ENCODE measurements at regions not wholly inside any gene's neighbourhood (a gene's known extent, or its start where the extent isn't known, plus 50 kb on each side); places are given as distances from the start of the nearest gene placed in this dataset.

DNA sequence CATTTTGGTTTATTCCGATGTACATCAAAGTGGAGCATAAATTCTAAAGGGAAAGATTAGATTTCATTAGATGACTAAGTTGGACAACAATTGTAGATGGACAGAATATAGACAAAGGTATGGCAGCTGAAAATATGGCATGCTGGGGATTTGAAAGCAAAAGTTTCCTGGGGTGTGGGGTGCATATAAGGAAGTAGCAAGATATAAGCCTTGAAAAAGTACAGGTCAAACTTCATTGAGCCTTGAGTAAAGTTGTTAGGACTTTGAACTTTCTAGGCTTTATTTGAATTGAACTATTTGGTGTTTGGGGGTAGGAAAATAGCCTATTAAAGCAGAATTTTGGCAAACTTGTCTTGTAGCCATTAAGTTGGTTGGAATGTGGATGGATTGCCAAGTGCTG lies 75.8 kb upstream of the KCNJ16 start:
- Histone ChIP-seq H3K4me3 (ENCODE audit: low read length in 3 of 3) (no peak overlapping the region), H3K36me3 (ENCODE audit: control insufficient read depth in 3 of 3, insufficient read depth in 3 of 3, low read length in 3 of 3) (no peaks in the 10 kb centered on the region), H3K9ac (ENCODE audit: low read depth in 1 of 3, low read length in 3 of 3) (no peak overlapping the region), H3K4me1 (ENCODE audit: control insufficient read depth in 3 of 3, insufficient read depth in 3 of 3, low read length in 3 of 3) (no peaks in the 10 kb centered on the region), H3K27ac (ENCODE audit: low read depth, low read length) (no peak overlapping the region), H3K9me3 (ENCODE audit: control insufficient read depth in 3 of 3, low read length in 3 of 3) (peaks cover 0 to 4% (median 3%) of the 10 kb centered on the region in 3 donors), H3K27me3 (ENCODE audit: control insufficient read depth in 3 of 3, insufficient read depth in 3 of 3, low read length in 3 of 3) (no peaks in the 10 kb centered on the region)

- H3K9ac ChIP-seq (ENCODE audit: low read depth in 1 of 3, low read length in 3 of 3) = no peak overlapping the region
- H3K4me3 ChIP-seq (ENCODE audit: low read length in 3 of 3) = no peak overlapping the region
- no peaks in the 10 kb centered on the region for H3K36me3 ChIP-seq (ENCODE audit: control insufficient read depth in 3 of 3, insufficient read depth in 3 of 3, low read length in 3 of 3)
- H3K4me1 ChIP-seq (ENCODE audit: control insufficient read depth in 3 of 3, insufficient read depth in 3 of 3, low read length in 3 of 3) = no peaks in the 10 kb centered on the region
- H3K27ac ChIP-seq (ENCODE audit: low read depth, low read length) = no peak overlapping the region
- H3K9me3 ChIP-seq (ENCODE audit: control insufficient read depth in 3 of 3, low read length in 3 of 3) = no peaks in the 10 kb centered on the region
- H3K27me3 ChIP-seq (ENCODE audit: control insufficient read depth in 3 of 3, insufficient read depth in 3 of 3, low read length in 3 of 3) = no peaks in the 10 kb centered on the region
Measured at GRCh38 chr17:70006159-70006558, 68.9 kb upstream of the KCNJ16 start.

DNA sequence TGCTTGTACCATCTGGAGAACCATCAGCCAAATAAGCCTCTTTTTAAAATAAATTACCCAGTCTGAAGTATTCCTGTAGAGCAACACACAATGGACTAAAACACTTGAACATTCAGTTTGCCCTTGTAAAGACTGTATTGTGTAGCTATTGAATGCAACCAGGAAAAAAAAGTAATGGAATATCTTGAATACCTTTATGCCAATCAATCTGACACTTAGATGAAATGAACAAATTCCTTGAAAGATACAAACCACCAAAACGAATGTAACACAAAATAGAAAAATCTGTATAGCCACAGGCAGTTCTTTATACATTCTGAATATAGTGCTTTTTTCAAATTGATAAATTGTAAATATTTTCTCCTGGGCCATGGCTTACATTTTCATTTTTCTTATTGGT lies 63.3 kb upstream of the KCNJ16 start:
- no peak overlapping the region for H3K4me3 ChIP-seq (ENCODE audit: low read length in 3 of 3)
- H3K27me3 ChIP-seq (ENCODE audit: control insufficient read depth in 3 of 3, insufficient read depth in 3 of 3, low read length in 3 of 3) = no peaks in the 10 kb centered on the region
- H3K4me1 ChIP-seq (ENCODE audit: control insufficient read depth in 3 of 3, insufficient read depth in 3 of 3, low read length in 3 of 3) = no peaks in the 10 kb centered on the region
- H3K36me3 ChIP-seq (ENCODE audit: control insufficient read depth in 3 of 3, insufficient read depth in 3 of 3, low read length in 3 of 3) = no peaks in the 10 kb centered on the region
- no peak overlapping the region for H3K9ac ChIP-seq (ENCODE audit: low read depth in 1 of 3, low read length in 3 of 3)
- no peaks in the 10 kb centered on the region for H3K9me3 ChIP-seq (ENCODE audit: control insufficient read depth in 3 of 3, low read length in 3 of 3)
- H3K27ac ChIP-seq (ENCODE audit: low read depth, low read length) = no peak overlapping the region

GRCh38 chr17:70013911-70014310 lies 61.1 kb upstream of the KCNJ16 start:
- Histone ChIP-seq H3K4me1 (ENCODE audit: control insufficient read depth in 3 of 3, insufficient read depth in 3 of 3, low read length in 3 of 3) (no peaks in the 10 kb centered on the region), H3K9me3 (ENCODE audit: control insufficient read depth in 3 of 3, low read length in 3 of 3) (no peaks in the 10 kb centered on the region), H3K27ac (ENCODE audit: low read depth, low read length) (no peak overlapping the region), H3K36me3 (ENCODE audit: control insufficient read depth in 3 of 3, insufficient read depth in 3 of 3, low read length in 3 of 3) (no peaks in the 10 kb centered on the region), H3K27me3 (ENCODE audit: control insufficient read depth in 3 of 3, insufficient read depth in 3 of 3, low read length in 3 of 3) (no peaks in the 10 kb centered on the region), H3K9ac (ENCODE audit: low read depth in 1 of 3, low read length in 3 of 3) (no peak overlapping the region), H3K4me3 (ENCODE audit: low read length in 3 of 3) (no peak overlapping the region)

GRCh38 chr17:70017112-70017511 lies 57.9 kb upstream of the KCNJ16 start:
- Histone ChIP-seq H3K27me3 (ENCODE audit: control insufficient read depth in 3 of 3, insufficient read depth in 3 of 3, low read length in 3 of 3) (no peaks in the 10 kb centered on the region), H3K27ac (ENCODE audit: low read depth, low read length) (no peak overlapping the region), H3K36me3 (ENCODE audit: control insufficient read depth in 3 of 3, insufficient read depth in 3 of 3, low read length in 3 of 3) (no peaks in the 10 kb centered on the region), H3K9ac (ENCODE audit: low read depth in 1 of 3, low read length in 3 of 3) (no peak overlapping the region), H3K4me3 (ENCODE audit: low read length in 3 of 3) (no peak overlapping the region), H3K9me3 (ENCODE audit: control insufficient read depth in 3 of 3, low read length in 3 of 3) (no peaks in the 10 kb centered on the region), H3K4me1 (ENCODE audit: control insufficient read depth in 3 of 3, insufficient read depth in 3 of 3, low read length in 3 of 3) (peaks cover 4 to 7% (median 5%) of the 10 kb centered on the region in 3 donors)

DNA sequence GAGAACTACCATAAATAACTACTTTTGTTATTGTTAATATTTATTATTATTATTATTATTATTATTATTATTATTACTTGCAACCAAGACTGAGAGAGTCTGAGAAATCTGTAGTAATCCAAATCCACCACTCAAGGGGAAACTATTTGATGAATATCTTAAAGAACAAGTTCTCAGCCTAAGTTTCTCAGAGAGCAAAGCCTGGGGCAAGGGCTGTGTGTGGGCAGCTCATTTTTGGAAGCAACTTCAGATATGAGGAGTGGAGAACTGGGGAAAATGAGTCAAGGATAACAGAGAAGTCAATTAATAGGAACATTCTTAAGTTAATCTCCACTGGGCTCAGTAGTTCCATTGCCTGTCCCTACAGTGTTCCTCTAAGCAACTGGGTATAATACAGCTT lies 57.1 kb upstream of the KCNJ16 start:
- Histone ChIP-seq H3K9me3 (ENCODE audit: control insufficient read depth in 3 of 3, low read length in 3 of 3) (no peaks in the 10 kb centered on the region), H3K27me3 (ENCODE audit: control insufficient read depth in 3 of 3, insufficient read depth in 3 of 3, low read length in 3 of 3) (no peaks in the 10 kb centered on the region), H3K36me3 (ENCODE audit: control insufficient read depth in 3 of 3, insufficient read depth in 3 of 3, low read length in 3 of 3) (no peaks in the 10 kb centered on the region), H3K9ac (ENCODE audit: low read depth in 1 of 3, low read length in 3 of 3) (no peak overlapping the region), H3K4me3 (ENCODE audit: low read length in 3 of 3) (no peak overlapping the region), H3K4me1 (ENCODE audit: control insufficient read depth in 3 of 3, insufficient read depth in 3 of 3, low read length in 3 of 3) (peaks cover 4 to 8% (median 6%) of the 10 kb centered on the region in 3 donors), H3K27ac (ENCODE audit: low read depth, low read length) (no peak overlapping the region)

DNA sequence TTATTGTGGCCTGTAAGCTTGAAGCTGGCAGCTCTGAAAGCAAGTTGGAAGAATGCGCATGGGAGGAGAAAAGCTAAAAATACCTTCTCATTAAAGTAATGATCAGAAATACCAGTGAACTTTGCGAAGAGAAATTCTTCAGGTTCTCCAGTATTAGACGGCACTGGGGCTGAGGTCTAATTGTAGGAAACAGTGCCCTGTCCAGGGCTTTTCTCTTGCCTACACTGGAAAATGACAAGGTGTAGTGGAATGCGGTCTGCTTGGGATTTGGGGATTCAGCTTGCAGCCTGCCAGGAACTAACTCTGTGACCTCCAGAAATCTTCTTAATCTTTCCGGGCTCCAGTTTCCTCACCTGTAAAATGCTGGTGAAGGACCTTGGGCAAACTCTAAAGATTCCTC lies 53.3 kb upstream of the KCNJ16 start:
- Histone ChIP-seq H3K4me3 (ENCODE audit: low read length in 3 of 3) (no peak overlapping the region), H3K27me3 (ENCODE audit: control insufficient read depth in 3 of 3, insufficient read depth in 3 of 3, low read length in 3 of 3) (no peaks in the 10 kb centered on the region), H3K27ac (ENCODE audit: low read depth, low read length) (no peak overlapping the region), H3K36me3 (ENCODE audit: control insufficient read depth in 3 of 3, insufficient read depth in 3 of 3, low read length in 3 of 3) (no peaks in the 10 kb centered on the region), H3K4me1 (ENCODE audit: control insufficient read depth in 3 of 3, insufficient read depth in 3 of 3, low read length in 3 of 3) (peaks cover 4 to 8% (median 6%) of the 10 kb centered on the region in 3 donors), H3K9ac (ENCODE audit: low read depth in 1 of 3, low read length in 3 of 3) (no peak overlapping the region), H3K9me3 (ENCODE audit: control insufficient read depth in 3 of 3, low read length in 3 of 3) (no peaks in the 10 kb centered on the region)

GRCh38 chr17:70022175-70022574 lies 52.9 kb upstream of the KCNJ16 start:
- Histone ChIP-seq H3K4me3 (ENCODE audit: low read length in 3 of 3) (no peak overlapping the region), H3K27me3 (ENCODE audit: control insufficient read depth in 3 of 3, insufficient read depth in 3 of 3, low read length in 3 of 3) (no peaks in the 10 kb centered on the region), H3K27ac (ENCODE audit: low read depth, low read length) (no peak overlapping the region), H3K9me3 (ENCODE audit: control insufficient read depth in 3 of 3, low read length in 3 of 3) (no peaks in the 10 kb centered on the region), H3K36me3 (ENCODE audit: control insufficient read depth in 3 of 3, insufficient read depth in 3 of 3, low read length in 3 of 3) (no peaks in the 10 kb centered on the region), H3K4me1 (ENCODE audit: control insufficient read depth in 3 of 3, insufficient read depth in 3 of 3, low read length in 3 of 3) (peaks cover 4 to 8% (median 6%) of the 10 kb centered on the region in 3 donors), H3K9ac (ENCODE audit: low read depth in 1 of 3, low read length in 3 of 3) (no peak overlapping the region)

GRCh38 chr17:70024253-70024652 lies 50.8 kb upstream of the KCNJ16 start:
- H3K9ac ChIP-seq (ENCODE audit: low read depth in 1 of 3, low read length in 3 of 3) = no peak overlapping the region
- peaks cover 4 to 10% (median 7%) of the 10 kb centered on the region in 3 donors for H3K4me1 ChIP-seq (ENCODE audit: control insufficient read depth in 3 of 3, insufficient read depth in 3 of 3, low read length in 3 of 3)
- H3K27ac ChIP-seq (ENCODE audit: low read depth, low read length) = no peak overlapping the region
- no peaks in the 10 kb centered on the region for H3K9me3 ChIP-seq (ENCODE audit: control insufficient read depth in 3 of 3, low read length in 3 of 3)
- H3K4me3 ChIP-seq (ENCODE audit: low read length in 3 of 3) = no peak overlapping the region
- H3K36me3 ChIP-seq (ENCODE audit: control insufficient read depth in 3 of 3, insufficient read depth in 3 of 3, low read length in 3 of 3) = no peaks in the 10 kb centered on the region
- H3K27me3 ChIP-seq (ENCODE audit: control insufficient read depth in 3 of 3, insufficient read depth in 3 of 3, low read length in 3 of 3) = no peaks in the 10 kb centered on the region

All from skeletal muscle tissue (tissue), 3 donors.